SU-DHL-6 (cell line): ENCODE measurements at regions not wholly inside any gene's neighbourhood (a gene's known extent, or its start where the extent isn't known, plus 50 kb on each side); places are given as distances from the start of the nearest gene placed in this dataset.

ENCODE experiments used
- CTCF ChIP-seq: fragments of 200-600 bp; sonication (generic); IDR thresholded peaks from one replicate; pipeline ENCODE4 v1.5.1; 2017; ENCODE audit warnings: antibody characterized with exemption, mild to moderate bottlenecking, low read length, moderate library complexity; ENCODE audit not compliant: insufficient read depth, poor library complexity, severe bottlenecking
- EZH2phosphoT487 ChIP-seq: fragments of 200-600 bp; sonication (generic), shearing (Covaris generic); conservative IDR thresholded peaks from 2 replicates; pipeline ENCODE4 v1.6.1; 2018; ENCODE audit warnings: mild to moderate bottlenecking, antibody characterized with exemption, low read length, moderate library complexity, mixed read lengths

GRCh38 chr5:107282061-107282460, 388.7 kb downstream of the EFNA5 start:
- TF ChIP-seq CTCF (no peak), EZH2phosphoT487 (no peak)
